Adrenal gland (tissue), 9 donors: ENCODE measurements at regions not wholly inside any gene's neighbourhood (a gene's known extent, or its start where the extent isn't known, plus 50 kb on each side); places are given as distances from the start of the nearest gene placed in this dataset.

Source experiments
- DNase-seq, 7 donors: peaks; one replicate each; pipeline ENCODE4 v3.0.0-alpha.2; 2019 to 2020
- H3K27ac ChIP-seq, 5 donors: fragments of 200-600 bp; sonication (generic) in 4 of 5; 1 replicate in 3 of 5; 2 replicates in 2 of 5; pipeline versions ENCODE4 v1.5.1 to v1.8.0; 2016 to 2020; ENCODE audit warnings: mild to moderate bottlenecking in 1 of 5
- H3K27me3 ChIP-seq: fragments of 200-600 bp; 2 replicates; pipeline ENCODE4 v1.8.0; 2021
- H3K36me3 ChIP-seq, 2 donors: fragments of 200-600 bp; replicated peaks in 1 of 2; 1 replicate in 1 of 2; 2 replicates in 1 of 2; pipeline versions ENCODE4 v1.5.1 to v1.8.0; 2018 to 2022
- H3K4me1 ChIP-seq, 2 donors: fragments of 200-600 bp; replicated peaks in 1 of 2; 1 replicate in 1 of 2; 2 replicates in 1 of 2; pipeline versions ENCODE4 v1.5.1 to v1.8.0; 2018 to 2021
- H3K4me3 ChIP-seq, 4 donors: fragments of 200-600 bp; sonication (generic) in 3 of 4; one replicate each; pipeline ENCODE4 v1.5.1; 2016 to 2018
- H3K9me3 ChIP-seq, 3 donors: fragments of 200-600 bp; sonication (generic) in 1 of 3; replicated peaks in 1 of 3; 1 replicate in 2 of 3; 2 replicates in 1 of 3; pipeline versions ENCODE4 v1.5.1 to v1.8.0; 2016 to 2021
- POLR2A ChIP-seq, 2 donors: fragments of 450-650 bp; IDR thresholded peaks; one replicate each; pipeline ENCODE4 v1.6.1; 2017; ENCODE audit warnings: antibody characterized with exemption in 2 of 2, mild to moderate bottlenecking in 2 of 2, moderate library complexity in 1 of 2
- WGBS, 4 donors: extraction: QIAGEN DNeasy Blood & Tissue Kit in 2 of 4; methylation state at CpG; one replicate each; pipeline versions ENCODE4 v1.1.5 to v1.1.7; 2013 to 2017; 5-methylcytosine and 5-hydroxymethylcytosine counted together
- intact Hi-C, 2 donors: fragments of 100-400 bp; cut with DNase I; formaldehyde crosslinking; loops; one replicate each; pipeline versions ENCODE4 v1.14.1 to v1.15.0; 2022 to 2023
- TF ChIP-seq, protein P1 (sequence below), 6 experiments: fragments of 450-650 bp in 4 of 6; fragments of 200-600 bp in 2 of 6; sonication (generic) in 1 of 6; IDR thresholded peaks; 1 replicate in 5 of 6; 2 replicates in 1 of 6; pipeline versions ENCODE4 v1.5.1 to v1.8.0; 2016 to 2021; ENCODE audit warnings: antibody characterized with exemption in 6 of 6, mild to moderate bottlenecking in 2 of 6, moderate library complexity in 1 of 6
- donor health status: healthy with polysubstance abuse.
- donor health status: Bipolar disorder and iron deficiency.
- donor health status: DM: yes; HTN: yes; CAD: no.
- donor health status: DM: no; HTN: no; CAD: no.
- donor health status: DM: no; HTN: no; CAD: no.

DNA sequence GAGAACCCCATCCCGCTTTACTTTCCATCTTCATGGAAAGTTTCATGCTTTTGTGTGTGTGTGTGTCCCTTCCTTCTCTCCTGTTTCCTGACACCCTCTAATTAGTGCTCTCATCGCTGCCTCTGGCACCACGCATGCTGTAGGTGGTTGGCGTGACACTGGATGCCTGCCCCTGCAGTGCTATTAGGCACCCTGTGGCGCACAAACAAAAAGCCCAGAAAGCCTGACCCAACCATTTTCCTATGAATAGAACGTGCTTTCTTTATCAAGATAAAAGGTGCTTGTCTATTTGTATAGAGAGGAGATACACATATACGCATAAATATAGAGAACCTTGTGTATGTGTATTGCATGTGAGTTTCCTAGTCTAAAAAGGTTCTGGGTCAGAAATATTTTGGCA is 120.8 kb upstream of the CDCA7L start:
- Histone ChIP-seq H3K36me3 (no peaks in the 10 kb centered on the region), H3K27me3 (peaks cover 3% of the 10 kb centered on the region), H3K4me1 (no peaks in the 10 kb centered on the region), H3K4me3 (no peak overlapping the region), H3K27ac (no peak overlapping the region), H3K9me3 (no peaks in the 10 kb centered on the region)
- TF ChIP-seq, protein P1, sequence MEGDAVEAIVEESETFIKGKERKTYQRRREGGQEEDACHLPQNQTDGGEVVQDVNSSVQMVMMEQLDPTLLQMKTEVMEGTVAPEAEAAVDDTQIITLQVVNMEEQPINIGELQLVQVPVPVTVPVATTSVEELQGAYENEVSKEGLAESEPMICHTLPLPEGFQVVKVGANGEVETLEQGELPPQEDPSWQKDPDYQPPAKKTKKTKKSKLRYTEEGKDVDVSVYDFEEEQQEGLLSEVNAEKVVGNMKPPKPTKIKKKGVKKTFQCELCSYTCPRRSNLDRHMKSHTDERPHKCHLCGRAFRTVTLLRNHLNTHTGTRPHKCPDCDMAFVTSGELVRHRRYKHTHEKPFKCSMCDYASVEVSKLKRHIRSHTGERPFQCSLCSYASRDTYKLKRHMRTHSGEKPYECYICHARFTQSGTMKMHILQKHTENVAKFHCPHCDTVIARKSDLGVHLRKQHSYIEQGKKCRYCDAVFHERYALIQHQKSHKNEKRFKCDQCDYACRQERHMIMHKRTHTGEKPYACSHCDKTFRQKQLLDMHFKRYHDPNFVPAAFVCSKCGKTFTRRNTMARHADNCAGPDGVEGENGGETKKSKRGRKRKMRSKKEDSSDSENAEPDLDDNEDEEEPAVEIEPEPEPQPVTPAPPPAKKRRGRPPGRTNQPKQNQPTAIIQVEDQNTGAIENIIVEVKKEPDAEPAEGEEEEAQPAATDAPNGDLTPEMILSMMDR (IDR thresholded peaks at IDR 0.05) = no peak
- no peak for DNase-seq
- intact Hi-C loops = no loop called here
- WGBS, 4 donors = 80 to 87% (median 82%) methylated on average over 7 of the region's 7 CpGs

DNA sequence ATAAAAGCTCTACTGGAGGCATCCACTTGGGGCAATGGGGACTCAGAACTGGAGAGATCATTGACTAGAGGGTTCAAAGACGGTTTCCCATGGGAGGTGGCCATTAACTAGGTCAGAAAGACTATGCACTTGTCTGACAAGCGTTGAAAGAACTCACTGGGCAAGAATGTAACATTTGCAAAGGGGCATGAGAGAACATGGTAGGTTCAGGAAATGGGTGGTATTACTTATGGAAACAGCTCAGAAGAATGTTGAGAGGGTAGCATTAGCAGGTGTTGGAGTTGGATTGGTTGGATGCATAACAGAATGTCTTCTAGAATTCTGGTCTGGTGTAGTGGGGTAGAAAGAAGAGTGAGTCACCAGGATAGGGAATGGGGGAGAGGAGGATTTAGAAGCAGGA is 119.1 kb upstream of the CDCA7L start:
- intact Hi-C loops = no loop called here
- no peak for TF ChIP-seq POLR2A (IDR thresholded peaks at IDR 0.05)
- TF ChIP-seq, protein P1 (IDR thresholded peaks at IDR 0.05) = no peak
- Histone ChIP-seq H3K27me3 (peaks cover 3% of the 10 kb centered on the region), H3K9me3 (no peaks in the 10 kb centered on the region), H3K27ac (no peak overlapping the region), H3K4me1 (no peaks in the 10 kb centered on the region), H3K4me3 (no peak overlapping the region), H3K36me3 (no peaks in the 10 kb centered on the region)
- DNase-seq = no peak
- WGBS, 4 donors = 75 to 84% (median 83%) methylated on average over 2 of the region's 2 CpGs

DNA sequence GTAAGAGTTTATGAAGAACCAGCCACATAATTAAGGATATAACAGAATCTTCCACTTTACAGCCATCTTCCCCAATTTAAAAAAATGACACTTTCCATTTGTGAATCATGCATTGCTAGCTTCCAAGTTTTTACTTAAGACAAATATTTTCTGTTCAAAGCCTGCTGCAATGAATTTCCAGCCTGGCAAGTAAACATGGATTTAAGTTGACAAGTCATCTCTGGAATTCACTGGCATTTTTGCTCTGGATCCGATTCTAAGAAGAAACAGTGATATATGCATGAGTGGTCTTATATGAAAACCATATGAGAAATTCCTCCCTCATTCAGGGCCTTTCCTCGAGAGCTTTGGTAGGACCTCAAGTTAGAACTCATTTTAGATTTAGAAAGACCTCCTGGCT is 116.1 kb upstream of the CDCA7L start:
- TF ChIP-seq, protein P1 (IDR thresholded peaks at IDR 0.05) = no peak
- no peak for TF ChIP-seq POLR2A (IDR thresholded peaks at IDR 0.05)
- Histone ChIP-seq H3K27ac (no peak overlapping the region), H3K36me3 (no peaks in the 10 kb centered on the region), H3K9me3 (no peaks in the 10 kb centered on the region), H3K27me3 (peaks cover 3% of the 10 kb centered on the region), H3K4me1 (no peaks in the 10 kb centered on the region), H3K4me3 (no peak overlapping the region)
- DNase-seq = no peak
- intact Hi-C loops = no loop called here
- 47 to 59% (median 57%) methylated on average over 2 of the region's 2 CpGs for WGBS, 4 donors

GRCh38 chr7:22060863-22061262 is 115.2 kb upstream of the CDCA7L start:
- intact Hi-C loops = no loop called here
- H3K27me3 ChIP-seq = peaks cover 3% of the 10 kb centered on the region
- TF ChIP-seq, protein P1 (IDR thresholded peaks at IDR 0.05) = no peak
- no peak for TF ChIP-seq POLR2A (IDR thresholded peaks at IDR 0.05)
- H3K4me1 ChIP-seq = no peaks in the 10 kb centered on the region
- no peaks in the 10 kb centered on the region for H3K36me3 ChIP-seq
- H3K9me3 ChIP-seq = no peaks in the 10 kb centered on the region
- no peak overlapping the region for H3K27ac ChIP-seq
- no peak overlapping the region for H3K4me3 ChIP-seq
- WGBS, 4 donors = 75 to 78% (median 76%) methylated on average over 3 of the region's 3 CpGs
- DNase-seq = no peak
